WTC11 (cell line): ENCODE measurements at regions not wholly inside any gene's neighbourhood (a gene's known extent, or its start where the extent isn't known, plus 50 kb on each side); places are given as distances from the start of the nearest gene placed in this dataset.

ENCODE experiments used
- ATAC-seq: fragments of 200-7000 bp; cut with Tn5 transposase; 2 replicates; pipeline ENCODE4 v1.10.0; 2021; ENCODE audit warnings: mild to moderate bottlenecking, moderate library complexity
- CTCF ChIA-PET: fragments of 300-600 bp; sonication (Branson Sonifier 250); formaldehyde crosslinking; loops from one replicate; lab custom pipeline; 2021; ENCODE audit warnings: antibody characterized with exemption; lab: Charles Lee
- POLR2A ChIA-PET: fragments of 350-600 bp; sonication (Branson Sonifier 250); formaldehyde crosslinking; loops from one replicate; lab custom pipeline; 2021; ENCODE audit warnings: antibody characterized with exemption; lab: Charles Lee
- DNase-seq: peaks from one replicate; pipeline ENCODE4 v3.0.0; 2021; ENCODE audit warnings: low spot score
- H3K27ac Mint-ChIP-seq: 2 replicates; pipeline ENCODE4 v1.8.0; 2021; ENCODE audit warnings: mixed read lengths
- H3K27me3 Mint-ChIP-seq: 2 replicates; pipeline ENCODE4 v1.8.0; 2021; ENCODE audit warnings: low read depth, mild to moderate bottlenecking, moderate library complexity, mixed read lengths
- H3K36me3 Mint-ChIP-seq: 2 replicates; pipeline ENCODE4 v1.8.0; 2021; ENCODE audit warnings: mixed read lengths
- H3K4me1 Mint-ChIP-seq: 2 replicates; pipeline ENCODE4 v1.8.0; 2022; ENCODE audit warnings: mixed read lengths
- H3K4me3 Mint-ChIP-seq: 2 replicates; pipeline ENCODE4 v1.8.0; 2021; ENCODE audit warnings: mild to moderate bottlenecking, moderate library complexity, mixed read lengths
- H3K9me3 Mint-ChIP-seq: 2 replicates; pipeline ENCODE4 v1.8.0; 2021; ENCODE audit warnings: mixed read lengths
- ATF2 ChIP-seq: sonication (generic); formaldehyde crosslinking; IDR thresholded peaks from 2 replicates; pipeline ENCODE4 v1.8.1; 2022; ENCODE audit warnings: low read depth, missing genetic modification reagents, borderline replicate concordance
- CREB1 ChIP-seq: sonication (generic); formaldehyde crosslinking; IDR thresholded peaks from 2 replicates; pipeline ENCODE4 v1.8.0; 2023; ENCODE audit warnings: mild to moderate bottlenecking, missing genetic modification reagents
- GRHL2 ChIP-seq: fragments of 250-450 bp; sonication (Bioruptor Pico); IDR thresholded peaks from 2 replicates; pipeline ENCODE4 v1.8.0; 2022; ENCODE audit warnings: mild to moderate bottlenecking, moderate library complexity; ENCODE audit not compliant: insufficient replicate concordance, severe bottlenecking
- GTF2I ChIP-seq: fragments of 250-450 bp; sonication (Bioruptor Pico); conservative IDR thresholded peaks from 2 replicates; pipeline ENCODE4 v1.4.0; 2021; ENCODE audit warnings: mild to moderate bottlenecking
- MXD4 ChIP-seq: fragments of 250-450 bp; sonication (Bioruptor Pico); IDR thresholded peaks from 2 replicates; pipeline ENCODE4 v1.8.0; 2021; ENCODE audit warnings: mild to moderate bottlenecking, moderate library complexity, borderline replicate concordance
- SMAD4 ChIP-seq: sonication (generic); formaldehyde crosslinking; IDR thresholded peaks from 2 replicates; pipeline ENCODE4 v1.8.0; 2022; ENCODE audit warnings: mild to moderate bottlenecking, missing genetic modification reagents
- STAT6 ChIP-seq: sonication (generic); formaldehyde crosslinking; conservative IDR thresholded peaks from 2 replicates; pipeline ENCODE4 v1.8.1; 2023; ENCODE audit warnings: mild to moderate bottlenecking, low read depth, missing genetic modification reagents, moderate library complexity
- TP53 ChIP-seq: sonication (generic); formaldehyde crosslinking; IDR thresholded peaks from 2 replicates; pipeline ENCODE4 v1.8.1; 2023; ENCODE audit warnings: mild to moderate bottlenecking, missing genetic modification reagents
- ZNF232 ChIP-seq: sonication (generic); formaldehyde crosslinking; IDR thresholded peaks from 2 replicates; pipeline ENCODE4 v1.8.0; 2022; ENCODE audit warnings: mild to moderate bottlenecking, missing genetic modification reagents
- ZNF317 ChIP-seq: sonication (generic); formaldehyde crosslinking; IDR thresholded peaks from 2 replicates; pipeline ENCODE4 v1.8.1; 2023; ENCODE audit warnings: low read depth, mild to moderate bottlenecking, moderate library complexity, missing genetic modification reagents, borderline replicate concordance
- ZNF396 ChIP-seq: fragments of 250-450 bp; sonication (Bioruptor Pico); IDR thresholded peaks from 2 replicates; pipeline ENCODE4 v1.8.0; 2021; ENCODE audit warnings: mild to moderate bottlenecking, moderate library complexity, borderline replicate concordance
- ZNF512 ChIP-seq: sonication (generic); formaldehyde crosslinking; IDR thresholded peaks from 2 replicates; pipeline ENCODE4 v1.8.1; 2022; ENCODE audit warnings: missing genetic modification reagents, borderline replicate concordance
- ZNF671 ChIP-seq: fragments of 250-450 bp; sonication (Bioruptor Pico); IDR thresholded peaks from 2 replicates; pipeline ENCODE4 v1.8.0; 2021; ENCODE audit warnings: mild to moderate bottlenecking
- TF ChIP-seq, protein P1 (sequence below): sonication (generic); formaldehyde crosslinking; IDR thresholded peaks from 2 replicates; pipeline ENCODE4 v1.8.1; 2023; ENCODE audit warnings: mild to moderate bottlenecking, missing genetic modification reagents, moderate library complexity
- TF ChIP-seq, protein P2 (sequence below): sonication (generic); formaldehyde crosslinking; IDR thresholded peaks from 2 replicates; pipeline ENCODE4 v1.8.0; 2023; ENCODE audit warnings: missing genetic modification reagents, mild to moderate bottlenecking, borderline replicate concordance
- TF ChIP-seq, protein P3 (sequence below): sonication (generic); formaldehyde crosslinking; IDR thresholded peaks from 2 replicates; pipeline ENCODE4 v1.8.0; 2023; ENCODE audit warnings: mild to moderate bottlenecking, missing genetic modification reagents
- TF ChIP-seq, protein P4 (sequence below): sonication (generic); formaldehyde crosslinking; IDR thresholded peaks from 2 replicates; pipeline ENCODE4 v1.8.0; 2022; ENCODE audit warnings: missing genetic modification reagents
- TF ChIP-seq, protein P5 (sequence below): fragments of 250-450 bp; sonication (Bioruptor Pico); IDR thresholded peaks from 2 replicates; pipeline ENCODE4 v1.9.0; 2021; ENCODE audit warnings: mild to moderate bottlenecking

DNA sequence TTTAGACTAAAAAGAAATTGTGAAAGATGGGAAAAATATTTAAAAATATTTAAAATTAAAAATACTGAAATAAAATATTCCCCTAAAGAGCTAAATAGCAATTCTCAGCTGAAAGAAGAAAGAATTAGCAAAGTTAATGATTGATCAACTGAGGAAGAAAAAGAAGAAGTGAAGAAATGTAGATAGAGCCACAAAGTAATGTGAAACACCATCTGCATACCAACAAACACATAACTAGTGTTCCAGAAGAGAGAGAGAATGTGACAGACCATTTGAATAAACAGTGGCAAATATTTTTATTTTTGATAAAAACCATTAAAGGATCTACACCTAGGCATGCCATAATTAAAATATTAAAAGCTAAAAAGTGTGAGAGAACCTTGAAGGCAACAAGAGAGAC is 784.5 kb upstream of the ZWINT start:
- H3K4me3 Mint-ChIP-seq: no peak overlapping the region
- DNase-seq (no peak), ATAC-seq (no peak)
- no peaks in the 10 kb centered on the region for H3K4me1 Mint-ChIP-seq
- H3K27me3 Mint-ChIP-seq: peaks cover 99% of the 10 kb centered on the region
- POLR2A ChIA-PET: no interaction called here
- no peak overlapping the region for H3K27ac Mint-ChIP-seq
- H3K36me3 Mint-ChIP-seq: peaks cover 5% of the 10 kb centered on the region
- CTCF ChIA-PET: no interaction called here
- TF ChIP-seq, protein P1, sequence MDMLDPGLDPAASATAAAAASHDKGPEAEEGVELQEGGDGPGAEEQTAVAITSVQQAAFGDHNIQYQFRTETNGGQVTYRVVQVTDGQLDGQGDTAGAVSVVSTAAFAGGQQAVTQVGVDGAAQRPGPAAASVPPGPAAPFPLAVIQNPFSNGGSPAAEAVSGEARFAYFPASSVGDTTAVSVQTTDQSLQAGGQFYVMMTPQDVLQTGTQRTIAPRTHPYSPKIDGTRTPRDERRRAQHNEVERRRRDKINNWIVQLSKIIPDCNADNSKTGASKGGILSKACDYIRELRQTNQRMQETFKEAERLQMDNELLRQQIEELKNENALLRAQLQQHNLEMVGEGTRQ (CRISPR knock-in tag): no peak
- TF ChIP-seq ZNF396 (CRISPR knock-in tag) (no peak), ZNF671 (no peak), SMAD4 (no peak), CREB1 (CRISPR knock-in tag) (no peak), ATF2 (CRISPR knock-in tag) (no peak), ZNF317 (CRISPR knock-in tag) (no peak), MXD4 (CRISPR knock-in tag) (no peak), GTF2I (no peak), ZNF232 (CRISPR knock-in tag) (no peak), TP53 (CRISPR knock-in tag) (no peak), GRHL2 (no peak), ZNF512 (CRISPR knock-in tag) (no peak), STAT6 (CRISPR knock-in tag) (no peak)
- TF ChIP-seq, protein P2, sequence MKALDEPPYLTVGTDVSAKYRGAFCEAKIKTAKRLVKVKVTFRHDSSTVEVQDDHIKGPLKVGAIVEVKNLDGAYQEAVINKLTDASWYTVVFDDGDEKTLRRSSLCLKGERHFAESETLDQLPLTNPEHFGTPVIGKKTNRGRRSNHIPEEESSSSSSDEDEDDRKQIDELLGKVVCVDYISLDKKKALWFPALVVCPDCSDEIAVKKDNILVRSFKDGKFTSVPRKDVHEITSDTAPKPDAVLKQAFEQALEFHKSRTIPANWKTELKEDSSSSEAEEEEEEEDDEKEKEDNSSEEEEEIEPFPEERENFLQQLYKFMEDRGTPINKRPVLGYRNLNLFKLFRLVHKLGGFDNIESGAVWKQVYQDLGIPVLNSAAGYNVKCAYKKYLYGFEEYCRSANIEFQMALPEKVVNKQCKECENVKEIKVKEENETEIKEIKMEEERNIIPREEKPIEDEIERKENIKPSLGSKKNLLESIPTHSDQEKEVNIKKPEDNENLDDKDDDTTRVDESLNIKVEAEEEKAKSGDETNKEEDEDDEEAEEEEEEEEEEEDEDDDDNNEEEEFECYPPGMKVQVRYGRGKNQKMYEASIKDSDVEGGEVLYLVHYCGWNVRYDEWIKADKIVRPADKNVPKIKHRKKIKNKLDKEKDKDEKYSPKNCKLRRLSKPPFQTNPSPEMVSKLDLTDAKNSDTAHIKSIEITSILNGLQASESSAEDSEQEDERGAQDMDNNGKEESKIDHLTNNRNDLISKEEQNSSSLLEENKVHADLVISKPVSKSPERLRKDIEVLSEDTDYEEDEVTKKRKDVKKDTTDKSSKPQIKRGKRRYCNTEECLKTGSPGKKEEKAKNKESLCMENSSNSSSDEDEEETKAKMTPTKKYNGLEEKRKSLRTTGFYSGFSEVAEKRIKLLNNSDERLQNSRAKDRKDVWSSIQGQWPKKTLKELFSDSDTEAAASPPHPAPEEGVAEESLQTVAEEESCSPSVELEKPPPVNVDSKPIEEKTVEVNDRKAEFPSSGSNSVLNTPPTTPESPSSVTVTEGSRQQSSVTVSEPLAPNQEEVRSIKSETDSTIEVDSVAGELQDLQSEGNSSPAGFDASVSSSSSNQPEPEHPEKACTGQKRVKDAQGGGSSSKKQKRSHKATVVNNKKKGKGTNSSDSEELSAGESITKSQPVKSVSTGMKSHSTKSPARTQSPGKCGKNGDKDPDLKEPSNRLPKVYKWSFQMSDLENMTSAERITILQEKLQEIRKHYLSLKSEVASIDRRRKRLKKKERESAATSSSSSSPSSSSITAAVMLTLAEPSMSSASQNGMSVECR: no peak
- TF ChIP-seq, protein P3, sequence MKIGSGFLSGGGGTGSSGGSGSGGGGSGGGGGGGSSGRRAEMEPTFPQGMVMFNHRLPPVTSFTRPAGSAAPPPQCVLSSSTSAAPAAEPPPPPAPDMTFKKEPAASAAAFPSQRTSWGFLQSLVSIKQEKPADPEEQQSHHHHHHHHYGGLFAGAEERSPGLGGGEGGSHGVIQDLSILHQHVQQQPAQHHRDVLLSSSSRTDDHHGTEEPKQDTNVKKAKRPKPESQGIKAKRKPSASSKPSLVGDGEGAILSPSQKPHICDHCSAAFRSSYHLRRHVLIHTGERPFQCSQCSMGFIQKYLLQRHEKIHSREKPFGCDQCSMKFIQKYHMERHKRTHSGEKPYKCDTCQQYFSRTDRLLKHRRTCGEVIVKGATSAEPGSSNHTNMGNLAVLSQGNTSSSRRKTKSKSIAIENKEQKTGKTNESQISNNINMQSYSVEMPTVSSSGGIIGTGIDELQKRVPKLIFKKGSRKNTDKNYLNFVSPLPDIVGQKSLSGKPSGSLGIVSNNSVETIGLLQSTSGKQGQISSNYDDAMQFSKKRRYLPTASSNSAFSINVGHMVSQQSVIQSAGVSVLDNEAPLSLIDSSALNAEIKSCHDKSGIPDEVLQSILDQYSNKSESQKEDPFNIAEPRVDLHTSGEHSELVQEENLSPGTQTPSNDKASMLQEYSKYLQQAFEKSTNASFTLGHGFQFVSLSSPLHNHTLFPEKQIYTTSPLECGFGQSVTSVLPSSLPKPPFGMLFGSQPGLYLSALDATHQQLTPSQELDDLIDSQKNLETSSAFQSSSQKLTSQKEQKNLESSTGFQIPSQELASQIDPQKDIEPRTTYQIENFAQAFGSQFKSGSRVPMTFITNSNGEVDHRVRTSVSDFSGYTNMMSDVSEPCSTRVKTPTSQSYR (CRISPR knock-in tag): no peak
- TF ChIP-seq, protein P4, sequence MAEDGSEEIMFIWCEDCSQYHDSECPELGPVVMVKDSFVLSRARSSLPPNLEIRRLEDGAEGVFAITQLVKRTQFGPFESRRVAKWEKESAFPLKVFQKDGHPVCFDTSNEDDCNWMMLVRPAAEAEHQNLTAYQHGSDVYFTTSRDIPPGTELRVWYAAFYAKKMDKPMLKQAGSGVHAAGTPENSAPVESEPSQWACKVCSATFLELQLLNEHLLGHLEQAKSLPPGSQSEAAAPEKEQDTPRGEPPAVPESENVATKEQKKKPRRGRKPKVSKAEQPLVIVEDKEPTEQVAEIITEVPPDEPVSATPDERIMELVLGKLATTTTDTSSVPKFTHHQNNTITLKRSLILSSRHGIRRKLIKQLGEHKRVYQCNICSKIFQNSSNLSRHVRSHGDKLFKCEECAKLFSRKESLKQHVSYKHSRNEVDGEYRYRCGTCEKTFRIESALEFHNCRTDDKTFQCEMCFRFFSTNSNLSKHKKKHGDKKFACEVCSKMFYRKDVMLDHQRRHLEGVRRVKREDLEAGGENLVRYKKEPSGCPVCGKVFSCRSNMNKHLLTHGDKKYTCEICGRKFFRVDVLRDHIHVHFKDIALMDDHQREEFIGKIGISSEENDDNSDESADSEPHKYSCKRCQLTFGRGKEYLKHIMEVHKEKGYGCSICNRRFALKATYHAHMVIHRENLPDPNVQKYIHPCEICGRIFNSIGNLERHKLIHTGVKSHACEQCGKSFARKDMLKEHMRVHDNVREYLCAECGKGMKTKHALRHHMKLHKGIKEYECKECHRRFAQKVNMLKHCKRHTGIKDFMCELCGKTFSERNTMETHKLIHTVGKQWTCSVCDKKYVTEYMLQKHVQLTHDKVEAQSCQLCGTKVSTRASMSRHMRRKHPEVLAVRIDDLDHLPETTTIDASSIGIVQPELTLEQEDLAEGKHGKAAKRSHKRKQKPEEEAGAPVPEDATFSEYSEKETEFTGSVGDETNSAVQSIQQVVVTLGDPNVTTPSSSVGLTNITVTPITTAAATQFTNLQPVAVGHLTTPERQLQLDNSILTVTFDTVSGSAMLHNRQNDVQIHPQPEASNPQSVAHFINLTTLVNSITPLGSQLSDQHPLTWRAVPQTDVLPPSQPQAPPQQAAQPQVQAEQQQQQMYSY: no peak
- TF ChIP-seq, protein P5, sequence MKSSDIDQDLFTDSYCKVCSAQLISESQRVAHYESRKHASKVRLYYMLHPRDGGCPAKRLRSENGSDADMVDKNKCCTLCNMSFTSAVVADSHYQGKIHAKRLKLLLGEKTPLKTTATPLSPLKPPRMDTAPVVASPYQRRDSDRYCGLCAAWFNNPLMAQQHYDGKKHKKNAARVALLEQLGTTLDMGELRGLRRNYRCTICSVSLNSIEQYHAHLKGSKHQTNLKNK (CRISPR knock-in tag): no peak
- peaks cover 5% of the 10 kb centered on the region for H3K9me3 Mint-ChIP-seq
